ENCODE measurements at regions not wholly inside any gene's neighbourhood (a gene's known extent, or its start where the extent isn't known, plus 50 kb on each side); places are given as distances from the start of the nearest gene placed in this dataset.

- DNase-seq (ENCODE audit: low read depth), result no peak
Measured at GRCh38 chr20:63128367-63128766, 87.6 kb downstream of the YTHDF1 start.

GRCh38 chr20:63127700-63128364 lies 88.1 kb downstream of the YTHDF1 start:
- DNase-seq (ENCODE audit: low read depth), result no peak

DNA sequence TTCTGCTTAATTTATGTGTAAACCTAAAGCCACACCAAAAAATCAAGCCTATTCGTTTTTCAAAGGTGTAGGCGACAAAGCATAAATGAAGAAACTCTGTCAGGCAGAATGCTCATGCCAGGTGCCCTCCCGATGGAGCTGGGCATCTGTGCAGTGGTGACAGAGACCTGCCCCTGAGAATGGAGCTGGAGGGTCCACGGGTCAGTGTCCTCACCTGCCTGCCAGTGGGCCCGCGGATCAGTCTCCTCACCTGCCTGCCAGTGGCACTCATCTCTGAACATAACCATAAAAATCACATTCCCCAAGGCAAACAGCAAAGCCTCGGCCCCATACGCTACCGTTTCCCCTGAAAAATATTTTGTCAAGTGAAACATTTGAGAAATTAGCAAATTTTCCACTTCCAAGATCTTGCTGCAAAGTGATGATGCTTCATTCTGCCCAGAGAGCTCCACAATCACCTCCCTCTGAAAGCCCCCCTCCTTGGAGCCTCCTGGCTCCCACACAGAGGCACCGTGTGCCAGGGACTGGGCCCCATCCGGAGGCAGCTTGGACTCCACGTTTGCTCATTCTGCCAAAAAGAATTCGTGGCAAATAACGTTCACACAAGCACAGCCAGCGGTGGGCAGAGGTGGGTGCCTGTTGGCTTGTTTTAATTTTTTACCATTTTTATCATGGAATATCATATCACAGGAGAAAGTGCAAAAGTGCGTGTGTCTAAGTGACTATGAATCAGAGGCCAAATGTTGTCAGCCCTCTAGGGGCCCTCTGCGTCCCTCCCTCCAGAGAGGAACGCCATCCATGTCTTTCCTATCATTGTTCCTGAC lies 88.8 kb downstream of the YTHDF1 start:
- no peak for DNase-seq (ENCODE audit: low read depth)

GRCh38 chr20:63125838-63126601 lies 89.9 kb downstream of the YTHDF1 start:
- DNase-seq (ENCODE audit: low read depth), result no peak

DNA sequence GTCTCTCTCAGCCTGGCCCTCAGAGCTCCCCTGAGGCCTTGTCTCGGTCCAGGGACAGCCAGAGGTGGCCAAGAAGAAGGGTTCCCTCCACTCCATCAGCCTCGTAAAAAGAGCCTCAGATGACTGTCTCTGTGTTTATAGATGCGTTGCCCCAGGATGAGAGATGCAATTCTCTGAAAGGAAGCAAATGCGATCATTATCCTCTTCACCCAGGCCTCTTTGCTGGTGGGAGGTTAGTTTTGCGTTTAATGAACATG lies 90.4 kb downstream of the YTHDF1 start:
- no peak for DNase-seq (ENCODE audit: low read depth)

- no peak for DNase-seq (ENCODE audit: low read depth)
Measured at GRCh38 chr20:63124782-63125580, 91.0 kb downstream of the YTHDF1 start.

DNA sequence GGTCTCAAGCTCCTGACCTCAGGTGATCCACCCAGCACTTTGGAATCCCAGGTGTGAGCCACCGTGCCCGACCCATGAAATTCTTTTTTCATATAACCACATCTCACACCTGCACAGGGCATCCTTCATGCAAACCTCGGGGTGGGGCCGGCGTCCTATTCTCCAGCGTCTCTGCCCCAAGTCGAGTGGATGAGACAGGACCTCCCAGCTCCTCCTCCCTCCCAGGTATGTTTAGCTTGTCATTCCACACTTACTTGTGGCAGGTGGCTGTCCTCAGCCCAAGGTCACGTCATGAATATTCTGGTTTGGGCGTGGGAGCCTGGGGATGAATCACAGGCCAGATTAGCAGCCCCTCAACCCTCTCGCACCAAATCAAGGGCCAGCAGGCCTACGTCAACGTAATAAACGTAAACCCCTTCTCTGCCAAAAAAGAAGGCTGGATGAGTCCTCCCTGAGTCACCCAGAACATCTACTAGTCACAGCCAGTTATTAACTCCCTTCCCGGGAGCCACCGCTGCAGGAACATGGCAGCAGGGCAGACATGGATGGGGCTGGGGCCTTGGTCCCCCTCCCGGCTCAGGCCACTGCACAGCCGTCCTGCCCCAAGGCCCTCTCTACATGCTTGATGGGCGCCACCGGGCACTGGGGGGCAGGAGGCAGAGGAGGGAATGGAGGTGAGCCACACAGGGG lies 91.7 kb downstream of the YTHDF1 start:
- DNase-seq (ENCODE audit: low read depth), result no peak

DNA sequence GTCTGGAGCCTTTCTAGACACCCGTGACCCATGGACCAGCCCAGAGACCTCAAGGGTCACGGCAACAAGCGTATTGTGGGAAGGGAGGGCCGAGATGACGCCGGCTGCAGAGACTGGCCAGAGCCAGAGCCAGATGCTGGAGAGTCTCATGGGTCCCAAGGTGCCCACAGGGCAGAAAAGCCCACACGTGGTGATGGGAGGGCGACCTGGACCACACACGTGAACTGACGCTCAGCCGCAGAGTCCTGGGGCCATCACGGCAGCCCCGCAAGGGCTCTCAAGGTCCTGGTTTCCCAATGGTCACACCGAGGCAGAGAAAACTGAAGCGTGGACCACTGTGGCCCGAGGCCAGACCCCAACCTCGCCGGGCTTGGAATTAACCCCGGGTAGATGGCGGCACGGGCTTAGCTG lies 92.6 kb downstream of the YTHDF1 start:
- no peak for DNase-seq (ENCODE audit: low read depth)

- DNase-seq (ENCODE audit: low read depth), result no peak
Measured at GRCh38 chr20:63122626-63123025, 93.3 kb downstream of the YTHDF1 start.

GRCh38 chr20:63121749-63122405 lies 94.1 kb downstream of the YTHDF1 start:
- no peak for DNase-seq (ENCODE audit: low read depth)

DNA sequence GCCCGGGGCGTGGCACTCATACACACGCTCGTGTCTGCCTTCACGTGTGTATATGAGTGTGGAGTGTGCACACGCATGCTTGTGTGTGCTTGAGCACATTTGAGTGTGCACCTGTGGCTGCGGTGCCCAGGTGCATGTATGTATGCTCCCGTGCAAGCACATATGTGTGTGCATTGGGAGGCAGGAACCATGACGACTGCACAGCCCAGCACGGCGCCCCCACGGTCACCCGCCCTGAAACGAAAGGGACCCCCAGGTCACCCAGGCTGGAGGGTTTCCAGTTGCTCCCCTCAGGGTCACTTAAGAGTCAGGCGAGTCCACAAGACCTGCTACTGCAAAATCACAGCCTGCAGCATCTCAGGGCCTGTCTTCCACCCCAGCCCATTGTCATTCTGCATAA lies 94.7 kb downstream of the YTHDF1 start:
- DNase-seq (ENCODE audit: low read depth), result no peak

GRCh38 chr20:63120808-63121090 lies 95.2 kb downstream of the YTHDF1 start:
- DNase-seq (ENCODE audit: low read depth), result no peak

GRCh38 chr20:63119963-63120807 lies 95.7 kb downstream of the YTHDF1 start:
- no peak for DNase-seq (ENCODE audit: low read depth)

DNA sequence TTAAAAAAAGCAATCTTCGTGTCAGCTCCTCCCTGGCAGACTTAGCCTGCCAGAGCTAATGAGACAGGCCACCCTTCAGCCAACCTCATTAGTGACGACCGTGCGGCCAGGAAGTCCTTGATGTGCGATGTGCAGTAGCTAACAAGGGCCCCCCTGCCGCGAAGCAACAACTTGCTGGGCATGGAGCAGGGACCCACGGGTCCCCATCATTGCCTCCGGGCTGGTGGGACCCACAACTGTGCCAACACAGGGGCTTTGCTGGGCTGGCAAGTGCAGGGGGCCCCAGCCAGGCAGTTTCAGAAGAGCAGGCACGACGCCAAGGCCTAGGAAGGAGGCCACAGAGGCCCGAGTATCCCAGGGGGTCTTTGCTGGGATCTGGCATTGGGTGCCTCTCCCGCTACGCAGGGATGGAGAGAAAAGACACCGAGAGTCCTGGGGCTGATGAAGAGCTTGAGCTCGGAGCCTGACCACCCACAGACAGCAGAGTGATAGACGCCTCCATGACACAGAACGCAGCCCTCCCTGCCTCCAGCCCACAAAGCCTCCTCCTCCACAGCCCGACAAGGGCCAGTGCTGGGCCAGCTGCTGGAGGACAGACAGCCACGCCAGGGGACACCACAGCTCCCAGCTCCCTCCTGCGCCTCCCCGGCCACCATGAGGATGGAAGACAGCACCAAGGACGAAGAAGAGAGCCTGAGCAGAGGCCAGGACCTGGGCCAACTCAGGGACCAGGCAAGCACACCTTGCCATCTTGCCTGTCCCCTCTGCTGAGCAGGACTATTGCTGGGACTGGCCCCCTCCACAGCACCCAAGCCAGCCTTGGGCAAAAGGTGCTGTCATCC lies 96.6 kb downstream of the YTHDF1 start:
- no peak for DNase-seq (ENCODE audit: low read depth)

GRCh38 chr20:63118303-63119120 lies 97.4 kb downstream of the YTHDF1 start:
- no peak for DNase-seq (ENCODE audit: low read depth)

- DNase-seq (ENCODE audit: low read depth), result no peak
Measured at GRCh38 chr20:63117661-63118302, 98.1 kb downstream of the YTHDF1 start.

DNA sequence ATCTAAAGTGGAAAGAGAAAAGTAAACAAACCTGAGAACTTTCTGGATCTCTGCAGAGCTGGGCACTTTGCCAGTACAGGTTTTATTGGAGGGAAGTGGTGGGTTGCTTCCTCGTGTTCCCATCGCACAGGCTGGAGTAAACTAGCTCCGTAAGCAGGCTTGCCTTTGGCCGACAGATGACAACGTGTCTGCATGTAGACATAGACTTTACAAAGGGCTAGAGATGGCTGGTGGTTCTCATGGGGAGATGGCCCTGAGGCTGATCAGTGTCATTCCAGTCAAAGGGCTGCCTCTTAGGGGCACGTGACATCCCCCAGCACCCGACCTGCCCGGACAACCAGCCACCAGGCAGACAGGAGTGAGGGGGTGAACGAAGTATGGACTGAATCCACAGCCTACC lies 98.8 kb downstream of the YTHDF1 start:
- no peak for DNase-seq (ENCODE audit: low read depth)

GRCh38 chr20:63116412-63117106 lies 99.4 kb downstream of the YTHDF1 start:
- DNase-seq (ENCODE audit: low read depth), result no peak
